Activated T-helper 1 cell treated with anti-CD3 and anti-CD28 coated beads, Interleukin-12 subunit alpha, Interleukin-12 subunit beta, Interleukin-2, Interleukin-4 antibody, amounts not matched to agents 30 ng/mL and 10 ng/mL and 1 ng/mL, durations not matched to agents 14 hours and 24 hours and 36 hours (primary cell): ENCODE measurements at regions not wholly inside any gene's neighbourhood (a gene's known extent, or its start where the extent isn't known, plus 50 kb on each side); places are given as distances from the start of the nearest gene placed in this dataset.

Experiments
- DNase-seq: peaks from one replicate; pipeline ENCODE4 v3.0.0; 2021; ENCODE audit warnings: low spot score
- H3K27ac Mint-ChIP-seq: one replicate; pipeline ENCODE4 v1.8.0; 2021; ENCODE audit warnings: mild to moderate bottlenecking, mixed read lengths
- H3K27me3 Mint-ChIP-seq: one replicate; pipeline ENCODE4 v1.8.0; 2022; ENCODE audit warnings: mild to moderate bottlenecking, moderate library complexity, mixed read lengths; ENCODE audit not compliant: insufficient read depth
- H3K36me3 Mint-ChIP-seq: one replicate; pipeline ENCODE4 v1.8.0; 2021; ENCODE audit warnings: low read depth, mixed read lengths
- H3K4me1 Mint-ChIP-seq: one replicate; pipeline ENCODE4 v1.8.0; 2021; ENCODE audit warnings: low read depth, mixed read lengths
- H3K4me3 Mint-ChIP-seq: one replicate; pipeline ENCODE4 v1.8.0; 2021; ENCODE audit warnings: mild to moderate bottlenecking, moderate library complexity, mixed read lengths
- H3K9me3 Mint-ChIP-seq: one replicate; pipeline ENCODE4 v1.8.0; 2021; ENCODE audit warnings: mixed read lengths
- intact Hi-C: fragments of 100-400 bp; cut with micrococcal nuclease; formaldehyde crosslinking; loops from one replicate; pipeline ENCODE4 v1.15.1; 2024

DNA sequence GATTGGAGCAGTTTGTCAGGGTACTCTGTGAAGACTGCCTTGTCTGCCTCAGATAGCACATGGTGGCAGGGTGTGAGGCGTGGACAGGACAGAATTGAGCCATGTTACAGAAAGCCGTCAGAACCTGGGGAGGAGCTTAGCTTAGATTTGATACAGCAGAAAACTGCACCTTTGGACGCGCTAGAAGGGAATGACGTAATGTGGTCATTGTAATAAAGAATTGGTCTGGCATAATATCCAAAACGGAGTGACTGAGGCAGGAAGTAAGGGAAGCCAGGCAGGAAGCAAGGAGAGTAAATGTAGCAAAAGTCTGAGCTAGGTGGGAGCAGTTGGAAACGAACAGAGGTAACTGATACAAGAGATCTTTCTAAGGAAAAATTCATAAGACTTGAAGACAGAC, 140.2 kb downstream of the CYB561 start:
- Mint-ChIP-seq H3K27ac (no peak overlapping the region), H3K4me1 (no peaks in the 10 kb centered on the region), H3K36me3 (no peaks in the 10 kb centered on the region), H3K4me3 (no peak overlapping the region), H3K27me3 (no peaks in the 10 kb centered on the region), H3K9me3 (peaks cover 11% of the 10 kb centered on the region)
- intact Hi-C loops: no loop called here
- DNase-seq: no peak

GRCh38 chr17:63306855-63307254, 139.3 kb downstream of the CYB561 start:
- no peak for DNase-seq
- H3K4me3 Mint-ChIP-seq: no peak overlapping the region
- H3K4me1 Mint-ChIP-seq: peaks cover 5% of the 10 kb centered on the region
- H3K36me3 Mint-ChIP-seq: no peaks in the 10 kb centered on the region
- peaks cover 11% of the 10 kb centered on the region for H3K9me3 Mint-ChIP-seq
- intact Hi-C loops: no loop called here
- H3K27me3 Mint-ChIP-seq: no peaks in the 10 kb centered on the region
- H3K27ac Mint-ChIP-seq: no peak overlapping the region

GRCh38 chr17:63308272-63308671, 137.8 kb downstream of the CYB561 start:
- DNase-seq: no peak
- Mint-ChIP-seq H3K27ac (no peak overlapping the region), H3K36me3 (no peaks in the 10 kb centered on the region), H3K4me1 (peaks cover 6% of the 10 kb centered on the region), H3K27me3 (no peaks in the 10 kb centered on the region), H3K9me3 (peaks cover 11% of the 10 kb centered on the region), H3K4me3 (no peak overlapping the region)
- intact Hi-C loops: no loop called here

GRCh38 chr17:63309021-63309420, 137.1 kb downstream of the CYB561 start:
- Mint-ChIP-seq H3K4me3 (no peak overlapping the region), H3K4me1 (peaks cover 6% of the 10 kb centered on the region), H3K27me3 (no peaks in the 10 kb centered on the region), H3K36me3 (no peaks in the 10 kb centered on the region), H3K9me3 (peaks cover 7% of the 10 kb centered on the region), H3K27ac (no peak overlapping the region)
- intact Hi-C loops: no loop called here
- DNase-seq: no peak

- Mint-ChIP-seq H3K27me3 (no peaks in the 10 kb centered on the region), H3K9me3 (peaks cover 3% of the 10 kb centered on the region), H3K4me1 (peaks cover 6% of the 10 kb centered on the region), H3K36me3 (no peaks in the 10 kb centered on the region), H3K27ac (no peak overlapping the region), H3K4me3 (no peak overlapping the region)
- DNase-seq: no peak
- intact Hi-C loops: no loop called here
Measured at GRCh38 chr17:63311416-63311937, 134.6 kb downstream of the CYB561 start.

DNA sequence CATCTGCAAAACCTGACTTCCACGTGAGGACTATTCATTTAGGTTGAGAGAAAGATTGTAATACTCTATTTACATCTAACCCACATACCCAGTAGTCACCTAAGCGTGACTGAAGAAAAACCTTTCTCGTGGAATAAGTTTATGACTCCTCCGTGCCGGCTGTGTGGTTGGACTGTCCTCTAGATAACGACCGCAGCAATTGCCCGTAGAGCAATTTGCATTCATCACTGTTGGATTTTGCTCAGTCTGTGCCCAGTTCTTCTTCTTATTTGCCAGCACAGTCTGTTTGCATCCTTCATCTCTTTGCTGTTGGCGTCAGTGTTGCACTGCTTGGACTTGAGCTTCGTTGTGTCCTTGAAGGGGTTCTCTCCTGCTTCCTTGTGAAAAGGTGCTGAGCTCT, 131.3 kb downstream of the CYB561 start:
- DNase-seq: no peak
- peaks cover 6% of the 10 kb centered on the region for H3K4me1 Mint-ChIP-seq
- peaks cover 3% of the 10 kb centered on the region for H3K9me3 Mint-ChIP-seq
- H3K4me3 Mint-ChIP-seq: no peak overlapping the region
- H3K36me3 Mint-ChIP-seq: no peaks in the 10 kb centered on the region
- no peak overlapping the region for H3K27ac Mint-ChIP-seq
- H3K27me3 Mint-ChIP-seq: no peaks in the 10 kb centered on the region
- intact Hi-C loops: no loop called here

- DNase-seq: no peak
- H3K4me1 Mint-ChIP-seq: peaks cover 6% of the 10 kb centered on the region
- H3K27ac Mint-ChIP-seq: no peak overlapping the region
- H3K36me3 Mint-ChIP-seq: no peaks in the 10 kb centered on the region
- H3K4me3 Mint-ChIP-seq: no peak overlapping the region
- H3K27me3 Mint-ChIP-seq: no peaks in the 10 kb centered on the region
- no peaks in the 10 kb centered on the region for H3K9me3 Mint-ChIP-seq
- intact Hi-C loops: no loop called here
Measured at GRCh38 chr17:63316100-63316499, 130.0 kb downstream of the CYB561 start.

DNA sequence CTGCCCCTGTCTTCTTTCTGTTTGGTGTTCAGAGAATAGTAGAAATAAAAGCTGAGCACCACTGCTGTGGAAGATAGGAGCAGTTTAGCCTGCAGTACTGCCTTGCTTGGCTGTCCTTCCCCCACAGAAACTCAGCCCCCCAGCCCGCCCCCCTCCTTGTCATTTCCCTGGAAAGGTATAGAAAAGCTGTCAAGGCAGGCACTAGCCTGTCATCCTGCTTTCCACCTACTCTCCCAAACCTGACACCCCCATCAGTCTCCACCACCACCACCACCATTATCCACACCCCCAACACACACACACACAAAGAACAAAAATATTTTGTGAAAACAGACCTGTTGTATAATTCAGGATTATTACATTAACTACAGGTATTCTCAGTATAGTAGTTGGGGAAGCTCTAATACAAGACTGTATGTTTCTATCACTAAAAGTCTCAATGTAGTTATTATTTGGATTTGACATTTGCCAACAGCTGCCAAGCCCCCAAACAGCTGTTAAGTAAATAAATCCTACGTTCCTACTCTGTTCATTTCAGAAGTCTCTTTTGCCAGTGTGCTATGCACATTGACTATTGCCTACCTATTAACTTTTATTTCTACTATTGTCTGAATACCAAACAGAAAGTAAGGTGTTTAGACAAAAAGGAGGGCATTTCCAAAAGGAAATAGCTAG, 128.8 kb downstream of the CYB561 start:
- H3K36me3 Mint-ChIP-seq: no peaks in the 10 kb centered on the region
- H3K4me3 Mint-ChIP-seq: no peak overlapping the region

DNA sequence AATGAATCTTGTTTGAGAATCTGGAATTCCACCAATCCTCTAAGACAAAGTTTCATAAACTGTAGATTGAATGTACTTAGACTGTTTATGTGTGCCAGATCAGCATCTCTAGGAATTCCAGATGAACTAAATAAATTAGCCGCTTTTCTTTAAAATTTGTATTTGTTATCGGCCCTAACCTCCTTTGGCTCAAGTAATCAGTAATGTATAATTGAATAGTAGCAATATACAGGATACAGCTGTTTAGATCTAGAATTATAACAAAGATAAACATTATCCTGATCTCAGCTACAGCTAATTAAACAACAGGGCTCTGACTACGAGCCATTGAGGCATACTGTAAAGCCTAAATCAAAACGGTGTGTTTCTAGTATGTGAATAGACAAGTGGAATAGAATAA, 120.3 kb downstream of the CYB561 start:
- intact Hi-C loops: no loop called here
- Mint-ChIP-seq H3K27ac (no peak overlapping the region), H3K36me3 (no peaks in the 10 kb centered on the region), H3K9me3 (no peaks in the 10 kb centered on the region), H3K4me1 (no peaks in the 10 kb centered on the region), H3K27me3 (no peaks in the 10 kb centered on the region), H3K4me3 (no peak overlapping the region)
- no peak for DNase-seq

More for the DNA sequence above, 128.8 kb downstream of the CYB561 start:
- H3K4me1 Mint-ChIP-seq: no peaks in the 10 kb centered on the region
- no peak overlapping the region for H3K27ac Mint-ChIP-seq
- H3K9me3 Mint-ChIP-seq: no peaks in the 10 kb centered on the region
- intact Hi-C loops: no loop called here
- no peak for DNase-seq
- no peaks in the 10 kb centered on the region for H3K27me3 Mint-ChIP-seq

- H3K27me3 Mint-ChIP-seq: peaks cover 4% of the 10 kb centered on the region
- H3K4me1 Mint-ChIP-seq: no peaks in the 10 kb centered on the region
- no peak overlapping the region for H3K4me3 Mint-ChIP-seq
- H3K36me3 Mint-ChIP-seq: no peaks in the 10 kb centered on the region
- intact Hi-C loops: no loop called here
- DNase-seq: no peak
- no peak overlapping the region for H3K27ac Mint-ChIP-seq
- no peaks in the 10 kb centered on the region for H3K9me3 Mint-ChIP-seq
Measured at GRCh38 chr17:63329876-63330275, 116.2 kb downstream of the CYB561 start.

DNA sequence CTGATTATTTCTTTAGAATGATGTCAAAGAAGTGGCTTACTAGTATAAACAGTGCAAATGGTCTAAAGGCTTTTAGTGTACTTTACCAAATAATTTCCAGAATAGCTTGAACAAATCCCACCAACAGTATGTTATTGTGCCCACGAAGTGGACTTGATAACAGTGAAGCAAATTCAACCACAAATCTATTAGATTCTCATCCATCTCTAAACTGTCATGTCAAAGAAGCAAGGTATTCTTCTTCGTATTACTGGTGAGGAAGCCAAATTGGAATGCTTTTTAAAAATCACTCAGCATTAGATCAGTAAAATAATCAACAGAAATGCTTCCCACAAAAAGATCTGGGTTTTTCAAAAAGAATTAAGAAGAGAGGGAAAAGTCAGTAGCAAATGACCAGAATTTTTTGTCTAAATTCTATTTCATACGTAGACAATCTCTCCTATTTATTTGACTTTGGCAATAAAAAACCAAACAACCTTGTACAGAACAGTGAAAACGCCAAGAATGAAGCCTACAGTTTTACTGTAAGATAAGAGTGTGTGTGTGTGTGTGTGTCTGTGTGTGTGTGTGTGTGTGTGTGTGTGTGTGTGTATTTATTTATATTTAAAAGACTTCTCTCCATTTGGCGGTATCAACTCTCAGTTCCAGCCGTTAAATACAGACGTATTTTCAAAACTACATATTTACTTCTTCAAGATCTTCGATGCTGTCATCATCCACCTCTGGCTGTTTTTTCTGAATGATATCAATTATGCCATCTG, 114.6 kb downstream of the CYB561 start:
- intact Hi-C loops: no loop called here
- Mint-ChIP-seq H3K27ac (no peak overlapping the region), H3K4me1 (no peaks in the 10 kb centered on the region), H3K9me3 (no peaks in the 10 kb centered on the region), H3K27me3 (peaks cover 6% of the 10 kb centered on the region), H3K36me3 (no peaks in the 10 kb centered on the region), H3K4me3 (no peak overlapping the region)
- DNase-seq: no peak

- no peak for DNase-seq
- peaks cover 6% of the 10 kb centered on the region for H3K27me3 Mint-ChIP-seq
Measured at GRCh38 chr17:63332286-63332685, 113.8 kb downstream of the CYB561 start.

DNA sequence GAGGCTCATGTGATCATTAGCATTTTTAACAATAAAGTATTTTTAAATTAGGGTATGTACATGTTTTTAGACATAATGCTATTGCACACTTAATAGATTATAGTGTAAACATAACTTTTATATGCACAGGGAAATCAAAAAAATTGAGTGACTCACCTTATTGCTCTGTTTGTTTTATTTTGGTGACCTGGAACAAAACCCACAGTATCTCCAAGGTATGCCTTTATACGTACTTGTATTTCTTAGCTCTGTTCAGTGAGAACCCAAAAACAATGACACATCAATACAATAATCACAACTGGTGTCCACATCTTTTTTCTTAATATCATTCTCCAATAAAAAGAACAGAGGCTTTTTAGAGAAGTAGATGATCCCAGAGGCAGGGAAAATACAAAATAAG, 112.2 kb downstream of the CYB561 start:
- intact Hi-C loops: no loop called here
- Mint-ChIP-seq H3K9me3 (no peaks in the 10 kb centered on the region), H3K36me3 (no peaks in the 10 kb centered on the region), H3K27ac (no peak overlapping the region), H3K27me3 (peaks cover 6% of the 10 kb centered on the region), H3K4me3 (no peak overlapping the region), H3K4me1 (no peaks in the 10 kb centered on the region)
- DNase-seq: no peak

More at GRCh38 chr17:63332286-63332685, 113.8 kb downstream of the CYB561 start:
- Mint-ChIP-seq H3K27ac (no peak overlapping the region), H3K9me3 (no peaks in the 10 kb centered on the region), H3K4me1 (no peaks in the 10 kb centered on the region), H3K4me3 (no peak overlapping the region), H3K36me3 (no peaks in the 10 kb centered on the region)
- intact Hi-C loops: no loop called here
